ENCODE measurements at regions not wholly inside any gene's neighbourhood (a gene's known extent, or its start where the extent isn't known, plus 50 kb on each side); places are given as distances from the start of the nearest gene placed in this dataset.

DNA sequence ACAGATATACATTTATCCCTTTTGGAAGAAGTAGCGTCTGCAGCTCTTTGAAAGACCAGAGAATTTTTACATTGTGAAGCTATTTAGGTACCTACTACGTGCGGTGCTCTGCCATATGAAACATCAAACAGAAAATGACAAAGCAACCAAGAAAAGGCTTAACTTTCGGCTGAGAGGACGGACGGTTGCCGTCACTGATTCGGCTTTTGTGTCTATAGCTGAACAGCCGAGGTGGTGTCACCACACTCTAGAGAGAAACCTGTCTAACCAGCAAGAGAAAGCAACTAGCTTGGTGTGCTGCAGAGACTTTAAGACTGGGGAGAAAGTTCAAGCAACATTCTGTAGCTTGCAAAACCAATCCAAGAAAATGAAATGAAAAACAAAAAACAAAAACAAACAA, 145.5 kb downstream of the SHOX start:
- no peaks in the 10 kb centered on the region for H3K4me1 ChIP-seq (ENCODE audit: insufficient read depth)
- TF ChIP-seq EZH2 (IDR thresholded peaks at IDR 0.05; ENCODE audit: insufficient read depth, poor library complexity, severe bottlenecking) (no peak), EZH2phosphoT487 (IDR thresholded peaks at IDR 0.05; ENCODE audit: insufficient read depth, low read depth) (no peak)
- no peak overlapping the region for H3K4me3 ChIP-seq
- no peak overlapping the region for H3K4me2 ChIP-seq (ENCODE audit: unreplicated experiment)
- H3F3A ChIP-seq (ENCODE audit: insufficient read depth): no peaks in the 10 kb centered on the region
- no peaks in the 10 kb centered on the region for H3K36me3 ChIP-seq (ENCODE audit: low read depth)
- DNase-seq: no peak
- no peak overlapping the region for H2AFZ ChIP-seq
- no peaks in the 10 kb centered on the region for H3K27me3 ChIP-seq (replicated peaks; ENCODE audit: insufficient read depth)
- H3K9me3 ChIP-seq (ENCODE audit: low read depth): no peaks in the 10 kb centered on the region
- no peak overlapping the region for H3K27ac ChIP-seq
- no peaks in the 10 kb centered on the region for H3K9me2 ChIP-seq (ENCODE audit: insufficient read depth)
- no peaks in the 10 kb centered on the region for H3K79me2 ChIP-seq (ENCODE audit: insufficient read depth)
- H3K9ac ChIP-seq: no peak overlapping the region
- WGBS, 2 experiments (ENCODE audit: low coverage in 1 of 2, low lambda C conversion rate in 2 of 2, missing lambda C conversion rate in 2 of 2): 45 to 46% methylated on average over 9 of the region's 9 CpGs
- no peaks in the 10 kb centered on the region for H4K20me1 ChIP-seq (ENCODE audit: insufficient read depth)
- in situ Hi-C loops (cut with MboI): no loop called here

DNA sequence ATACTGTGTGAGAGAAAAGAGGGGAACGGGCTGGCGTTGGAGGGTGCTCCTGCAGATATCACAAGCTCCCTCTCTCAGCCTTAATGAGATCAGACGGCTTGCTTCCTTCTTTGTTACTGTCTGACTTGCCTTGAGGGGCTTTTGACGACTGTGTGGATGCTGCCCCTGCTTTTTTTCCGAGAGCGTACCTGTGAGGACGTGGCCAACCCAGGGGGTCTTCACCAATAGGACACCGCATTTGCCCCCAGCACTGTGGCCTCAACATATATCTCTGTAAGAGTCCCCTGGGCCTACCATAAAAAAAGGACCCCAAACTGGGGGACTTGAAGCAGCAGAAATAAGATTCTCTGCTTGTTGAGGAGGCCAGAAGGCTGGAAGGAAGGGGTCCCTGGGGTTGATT, 143.9 kb downstream of the SHOX start:
- no peaks in the 10 kb centered on the region for H4K20me1 ChIP-seq (ENCODE audit: insufficient read depth)
- no peak overlapping the region for H3K9ac ChIP-seq
- no peaks in the 10 kb centered on the region for H3K36me3 ChIP-seq (ENCODE audit: low read depth)
- in situ Hi-C loops (cut with MboI): no loop called here
- H2AFZ ChIP-seq: no peak overlapping the region
- H3K79me2 ChIP-seq (ENCODE audit: insufficient read depth): no peaks in the 10 kb centered on the region
- H3K4me3 ChIP-seq: no peak overlapping the region
- H3K9me2 ChIP-seq (ENCODE audit: insufficient read depth): no peaks in the 10 kb centered on the region
- no peak overlapping the region for H3K27ac ChIP-seq
- 2 to 9% methylated on average over 8 of the region's 8 CpGs for WGBS, 2 experiments (ENCODE audit: low coverage in 1 of 2, low lambda C conversion rate in 2 of 2, missing lambda C conversion rate in 2 of 2)
- no peak for TF ChIP-seq EZH2phosphoT487 (IDR thresholded peaks at IDR 0.05; ENCODE audit: insufficient read depth, low read depth)
- TF ChIP-seq EZH2 (IDR thresholded peaks at IDR 0.05; ENCODE audit: insufficient read depth, poor library complexity, severe bottlenecking): no peak
- H3F3A ChIP-seq (ENCODE audit: insufficient read depth): no peaks in the 10 kb centered on the region
- no peak for DNase-seq
- H3K27me3 ChIP-seq (replicated peaks; ENCODE audit: insufficient read depth): no peaks in the 10 kb centered on the region
- H3K9me3 ChIP-seq (ENCODE audit: low read depth): no peaks in the 10 kb centered on the region
- H3K4me2 ChIP-seq (ENCODE audit: unreplicated experiment): no peak overlapping the region
- no peaks in the 10 kb centered on the region for H3K4me1 ChIP-seq (ENCODE audit: insufficient read depth)

DNA sequence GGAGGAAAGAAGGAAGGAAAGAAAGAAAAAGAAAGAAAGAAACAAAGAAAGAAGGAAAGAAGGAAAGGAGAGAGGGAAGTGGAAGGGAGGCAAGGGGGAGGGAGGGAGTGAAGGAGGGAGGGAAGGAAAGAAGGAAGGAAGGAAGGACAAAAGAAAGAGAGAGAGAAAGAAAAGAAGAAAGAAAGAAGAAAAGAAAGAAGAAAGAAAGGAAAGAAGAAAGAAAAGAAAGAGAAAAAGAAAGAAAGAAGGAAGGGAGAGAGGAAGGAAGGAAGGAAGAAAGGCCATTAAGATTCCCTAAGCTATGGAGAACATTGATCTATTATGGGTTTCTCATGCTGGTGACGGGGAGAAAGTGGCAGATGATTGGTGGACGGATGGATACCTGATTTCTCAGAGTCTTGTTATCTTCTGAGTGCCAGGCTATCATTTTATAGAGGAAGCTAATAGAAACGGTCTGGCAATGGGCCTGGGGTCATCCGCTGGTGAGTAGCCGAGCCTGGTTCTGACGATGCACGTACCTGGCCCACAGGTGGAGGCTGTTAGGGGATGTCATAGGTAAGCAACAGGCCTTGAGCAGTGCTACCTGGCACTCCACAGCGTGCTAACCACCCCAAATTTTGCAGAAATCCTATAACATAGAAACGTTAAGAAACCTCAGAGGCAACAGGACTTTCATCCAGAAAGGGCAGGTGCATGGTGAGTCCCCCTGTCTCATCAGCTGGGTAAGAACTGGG, 142.9 kb downstream of the SHOX start:
- H3K4me1 ChIP-seq (ENCODE audit: insufficient read depth): no peaks in the 10 kb centered on the region
- H3K9me3 ChIP-seq (ENCODE audit: low read depth): no peaks in the 10 kb centered on the region
- H3K36me3 ChIP-seq (ENCODE audit: low read depth): no peaks in the 10 kb centered on the region
- no peak for DNase-seq
- no peak overlapping the region for H3K27ac ChIP-seq
- 16 to 28% methylated on average over 9 of the region's 9 CpGs for WGBS, 2 experiments (ENCODE audit: low coverage in 1 of 2, low lambda C conversion rate in 2 of 2, missing lambda C conversion rate in 2 of 2)
- no peaks in the 10 kb centered on the region for H3F3A ChIP-seq (ENCODE audit: insufficient read depth)
- H3K4me2 ChIP-seq (ENCODE audit: unreplicated experiment): no peak overlapping the region
- no peak overlapping the region for H2AFZ ChIP-seq
- H3K27me3 ChIP-seq (replicated peaks; ENCODE audit: insufficient read depth): no peaks in the 10 kb centered on the region
- no peaks in the 10 kb centered on the region for H3K9me2 ChIP-seq (ENCODE audit: insufficient read depth)
- H3K9ac ChIP-seq: no peak overlapping the region
- no peaks in the 10 kb centered on the region for H4K20me1 ChIP-seq (ENCODE audit: insufficient read depth)
- no peak for TF ChIP-seq EZH2phosphoT487 (IDR thresholded peaks at IDR 0.05; ENCODE audit: insufficient read depth, low read depth)
- in situ Hi-C loops (cut with MboI): no loop called here
- H3K79me2 ChIP-seq (ENCODE audit: insufficient read depth): no peaks in the 10 kb centered on the region
- no peak overlapping the region for H3K4me3 ChIP-seq

DNA sequence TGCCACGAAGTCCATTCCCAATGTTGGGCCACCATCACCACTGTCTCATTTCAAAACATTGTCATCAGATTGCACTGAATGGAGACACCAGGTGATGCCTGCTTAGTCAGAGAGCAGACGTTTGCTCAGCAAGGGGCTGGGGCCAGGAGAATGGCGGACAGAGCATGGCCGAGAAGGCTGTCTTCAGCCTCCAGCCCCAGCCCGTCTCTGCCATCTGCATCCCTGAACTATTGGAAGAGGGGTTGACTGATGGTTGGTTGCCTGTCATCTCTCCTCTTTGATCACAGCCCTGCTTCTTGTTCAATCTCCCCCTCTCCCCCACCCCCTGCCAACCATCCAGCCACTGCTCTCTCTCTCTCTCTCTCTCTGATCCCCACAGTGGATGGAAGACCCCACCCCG, 140.9 kb downstream of the SHOX start:
- no peak for TF ChIP-seq EZH2 (IDR thresholded peaks at IDR 0.05; ENCODE audit: insufficient read depth, poor library complexity, severe bottlenecking)
- TF ChIP-seq EZH2phosphoT487 (IDR thresholded peaks at IDR 0.05; ENCODE audit: insufficient read depth, low read depth): no peak
- Histone ChIP-seq H3K27ac (no peak overlapping the region), H4K20me1 (ENCODE audit: insufficient read depth) (no peaks in the 10 kb centered on the region), H3K9me2 (ENCODE audit: insufficient read depth) (no peaks in the 10 kb centered on the region), H2AFZ (no peak overlapping the region), H3K4me3 (no peak overlapping the region), H3K9me3 (ENCODE audit: low read depth) (no peaks in the 10 kb centered on the region), H3F3A (ENCODE audit: insufficient read depth) (no peaks in the 10 kb centered on the region), H3K36me3 (ENCODE audit: low read depth) (no peaks in the 10 kb centered on the region), H3K27me3 (replicated peaks; ENCODE audit: insufficient read depth) (no peaks in the 10 kb centered on the region), H3K4me2 (ENCODE audit: unreplicated experiment) (no peak overlapping the region), H3K4me1 (ENCODE audit: insufficient read depth) (no peaks in the 10 kb centered on the region), H3K79me2 (ENCODE audit: insufficient read depth) (no peaks in the 10 kb centered on the region), H3K9ac (no peak overlapping the region)
- in situ Hi-C loops (cut with MboI): no loop called here
- no peak for DNase-seq
- WGBS, 2 experiments (ENCODE audit: low coverage in 1 of 2, low lambda C conversion rate in 2 of 2, missing lambda C conversion rate in 2 of 2): 9 to 21% methylated on average over 6 of the region's 6 CpGs

DNA sequence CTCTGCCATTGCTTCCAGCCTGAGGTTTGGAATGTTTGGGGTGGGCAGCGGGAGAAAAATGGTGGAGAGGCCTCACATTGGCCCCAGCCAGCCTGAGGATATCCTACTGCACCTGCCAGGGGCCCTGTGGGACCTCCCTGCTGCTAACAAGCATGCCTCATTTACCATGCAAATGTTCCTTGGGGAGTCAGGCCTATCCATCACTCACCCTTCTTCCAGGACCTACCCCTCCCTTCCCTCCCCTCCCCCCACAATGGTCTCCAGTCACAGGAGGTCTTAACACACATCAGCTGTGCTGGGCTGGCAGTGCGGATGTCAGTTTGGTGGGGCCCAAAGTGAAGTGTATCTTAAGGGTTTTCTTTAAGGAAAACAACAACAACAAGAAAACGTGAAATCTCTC, 139.2 kb downstream of the SHOX start:
- Histone ChIP-seq H3K9me2 (ENCODE audit: insufficient read depth) (no peaks in the 10 kb centered on the region), H3K36me3 (ENCODE audit: low read depth) (no peaks in the 10 kb centered on the region), H2AFZ (no peak overlapping the region), H3F3A (ENCODE audit: insufficient read depth) (no peaks in the 10 kb centered on the region), H3K9me3 (ENCODE audit: low read depth) (no peaks in the 10 kb centered on the region), H3K4me3 (no peak overlapping the region), H3K27ac (no peak overlapping the region), H3K4me1 (ENCODE audit: insufficient read depth) (no peaks in the 10 kb centered on the region), H4K20me1 (ENCODE audit: insufficient read depth) (no peaks in the 10 kb centered on the region), H3K27me3 (replicated peaks; ENCODE audit: insufficient read depth) (no peaks in the 10 kb centered on the region), H3K4me2 (ENCODE audit: unreplicated experiment) (no peak overlapping the region), H3K9ac (no peak overlapping the region), H3K79me2 (ENCODE audit: insufficient read depth) (no peaks in the 10 kb centered on the region)
- WGBS, 2 experiments (ENCODE audit: low coverage in 1 of 2, low lambda C conversion rate in 2 of 2, missing lambda C conversion rate in 2 of 2): 2% methylated on average over 3 of the region's 3 CpGs
- TF ChIP-seq EZH2phosphoT487 (IDR thresholded peaks at IDR 0.05; ENCODE audit: insufficient read depth, low read depth) (no peak), EZH2 (IDR thresholded peaks at IDR 0.05; ENCODE audit: insufficient read depth, poor library complexity, severe bottlenecking) (no peak)
- DNase-seq: no peak
- in situ Hi-C loops (cut with MboI): no loop called here
